ENCODE measurements at regions not wholly inside any gene's neighbourhood (a gene's known extent, or its start where the extent isn't known, plus 50 kb on each side); places are given as distances from the start of the nearest gene placed in this dataset.

DNA sequence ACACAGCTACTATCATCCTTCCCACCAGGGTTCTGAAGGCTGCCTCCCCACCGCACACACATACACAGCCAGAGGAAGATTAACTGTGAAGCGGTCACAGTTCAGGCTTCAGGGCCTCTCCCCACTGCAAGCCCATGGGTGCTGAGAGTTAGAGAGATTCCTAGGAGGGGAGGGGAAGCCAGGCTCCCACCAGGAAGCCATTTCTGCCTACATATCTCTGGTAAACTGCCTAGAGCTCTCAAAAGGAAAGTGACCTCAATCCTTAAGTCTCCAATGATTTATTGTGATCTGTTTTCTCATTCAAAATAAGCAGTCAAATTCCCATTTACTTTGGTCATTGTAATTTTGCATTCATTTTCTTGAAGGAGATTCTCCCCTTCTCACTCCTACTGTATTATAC, 141.0 kb upstream of the BNIP2 start:
- Mint-ChIP-seq H3K27ac (no peak overlapping the region), H3K36me3 (ENCODE audit: low read depth) (no peaks in the 10 kb centered on the region), H3K27me3 (no peaks in the 10 kb centered on the region), H3K4me1 (ENCODE audit: low read depth) (peaks cover 3% of the 10 kb centered on the region), H3K4me3 (no peak overlapping the region), H3K9me3 (no peaks in the 10 kb centered on the region)
- intact Hi-C loops (cut with micrococcal nuclease), result no loop called here
- ATAC-seq (no peak), DNase-seq (no peak)
- POLR2A ChIA-PET, result no interaction called here
- TF ChIP-seq, protein P1, sequence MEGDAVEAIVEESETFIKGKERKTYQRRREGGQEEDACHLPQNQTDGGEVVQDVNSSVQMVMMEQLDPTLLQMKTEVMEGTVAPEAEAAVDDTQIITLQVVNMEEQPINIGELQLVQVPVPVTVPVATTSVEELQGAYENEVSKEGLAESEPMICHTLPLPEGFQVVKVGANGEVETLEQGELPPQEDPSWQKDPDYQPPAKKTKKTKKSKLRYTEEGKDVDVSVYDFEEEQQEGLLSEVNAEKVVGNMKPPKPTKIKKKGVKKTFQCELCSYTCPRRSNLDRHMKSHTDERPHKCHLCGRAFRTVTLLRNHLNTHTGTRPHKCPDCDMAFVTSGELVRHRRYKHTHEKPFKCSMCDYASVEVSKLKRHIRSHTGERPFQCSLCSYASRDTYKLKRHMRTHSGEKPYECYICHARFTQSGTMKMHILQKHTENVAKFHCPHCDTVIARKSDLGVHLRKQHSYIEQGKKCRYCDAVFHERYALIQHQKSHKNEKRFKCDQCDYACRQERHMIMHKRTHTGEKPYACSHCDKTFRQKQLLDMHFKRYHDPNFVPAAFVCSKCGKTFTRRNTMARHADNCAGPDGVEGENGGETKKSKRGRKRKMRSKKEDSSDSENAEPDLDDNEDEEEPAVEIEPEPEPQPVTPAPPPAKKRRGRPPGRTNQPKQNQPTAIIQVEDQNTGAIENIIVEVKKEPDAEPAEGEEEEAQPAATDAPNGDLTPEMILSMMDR (IDR thresholded peaks at IDR 0.05), result no peak
- CTCF ChIA-PET, result interaction anchor here (0.8 to 1.5 kb wide), 3 partner anchors 11 to 88 kb away, joined by 3 to 4 read pairs (median 4); no protein-coding TSS in a partner anchor

DNA sequence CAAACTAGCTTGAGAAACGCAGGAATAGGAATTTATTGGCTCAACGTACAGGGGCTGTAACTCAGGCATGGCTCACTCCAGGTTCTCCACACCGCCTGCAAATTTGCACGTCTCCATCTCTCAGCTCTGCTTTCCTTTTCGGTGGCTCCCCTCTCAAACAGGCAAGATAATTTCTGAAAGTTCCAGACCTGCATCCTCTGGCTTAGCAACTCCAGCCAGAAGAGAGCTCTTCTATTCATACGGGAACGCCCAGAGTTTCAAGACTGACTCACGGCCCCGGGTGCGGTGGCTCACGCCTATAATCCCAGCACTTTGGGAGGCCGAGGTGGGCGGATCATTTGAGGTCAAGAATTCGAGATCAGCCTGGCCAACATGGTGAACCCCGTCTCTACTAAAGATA, 139.7 kb upstream of the BNIP2 start:
- no peak for ATAC-seq
- POLR2A ChIA-PET, result no interaction called here
- Mint-ChIP-seq H3K27me3 (no peaks in the 10 kb centered on the region), H3K36me3 (ENCODE audit: low read depth) (no peaks in the 10 kb centered on the region), H3K27ac (no peak overlapping the region), H3K4me3 (no peak overlapping the region), H3K4me1 (ENCODE audit: low read depth) (no peaks in the 10 kb centered on the region), H3K9me3 (no peaks in the 10 kb centered on the region)
- TF ChIP-seq, protein P1 (IDR thresholded peaks at IDR 0.05), result no peak
- CTCF ChIA-PET, result interaction anchor here (1.2 kb wide), 1 partner anchor 58 kb away, joined by 3 read pairs; no protein-coding TSS in a partner anchor
- intact Hi-C loops (cut with micrococcal nuclease), result no loop called here
- no peak for DNase-seq

DNA sequence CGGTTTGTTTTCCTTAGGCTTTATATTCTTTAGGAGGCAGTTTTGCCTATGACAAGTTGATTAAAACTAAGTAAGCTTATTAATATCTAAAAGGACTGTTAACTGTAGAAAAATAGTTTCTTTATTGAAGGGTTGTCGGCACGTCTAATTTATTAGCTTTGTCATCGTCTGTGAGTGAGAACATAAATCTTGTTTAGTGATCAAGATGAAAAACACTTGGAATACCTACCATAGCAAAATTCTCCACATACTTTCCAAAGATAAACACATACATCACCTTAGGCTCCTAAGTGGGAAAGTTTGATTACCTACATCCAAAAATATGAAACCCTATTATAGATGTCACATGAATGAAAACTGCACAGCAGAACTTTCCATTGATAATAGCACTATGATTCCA, 139.1 kb upstream of the BNIP2 start:
- Mint-ChIP-seq H3K9me3 (no peaks in the 10 kb centered on the region), H3K4me3 (no peak overlapping the region), H3K36me3 (ENCODE audit: low read depth) (no peaks in the 10 kb centered on the region), H3K27me3 (no peaks in the 10 kb centered on the region), H3K27ac (no peak overlapping the region), H3K4me1 (ENCODE audit: low read depth) (no peaks in the 10 kb centered on the region)
- intact Hi-C loops (cut with micrococcal nuclease), result no loop called here
- TF ChIP-seq, protein P1 (IDR thresholded peaks at IDR 0.05), result no peak
- ChIA-PET CTCF (interaction anchor here (1.2 kb wide), 1 partner anchor 58 kb away, joined by 3 read pairs; no protein-coding TSS in a partner anchor), POLR2A (no interaction called here)
- ATAC-seq (no peak), DNase-seq (no peak)

DNA sequence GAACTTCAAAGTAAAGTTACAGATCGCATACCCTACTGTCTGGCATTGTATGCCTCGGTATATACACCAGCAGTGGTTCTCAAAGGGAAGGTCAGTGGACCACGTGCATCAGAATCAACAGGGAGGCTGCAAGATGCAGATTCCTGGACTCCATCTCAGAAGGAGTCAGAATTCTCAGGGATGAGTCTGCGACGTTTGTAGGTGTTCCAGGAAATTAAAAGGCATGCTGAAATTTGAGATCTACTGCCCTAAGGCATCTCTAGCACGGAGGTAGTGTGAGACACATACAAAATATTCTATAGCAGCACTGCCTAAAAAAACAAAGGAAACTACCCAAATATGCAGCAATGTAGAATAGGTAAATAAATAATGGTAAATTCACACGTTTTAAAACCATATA, 136.8 kb upstream of the BNIP2 start:
- H3K4me1 Mint-ChIP-seq (ENCODE audit: low read depth), result no peaks in the 10 kb centered on the region
- no peaks in the 10 kb centered on the region for H3K36me3 Mint-ChIP-seq (ENCODE audit: low read depth)
- no peak overlapping the region for H3K4me3 Mint-ChIP-seq
- H3K27ac Mint-ChIP-seq, result no peak overlapping the region
- DNase-seq (no peak), ATAC-seq (no peak)
- ChIA-PET CTCF (no interaction called here), POLR2A (no interaction called here)
- H3K27me3 Mint-ChIP-seq, result no peaks in the 10 kb centered on the region
- intact Hi-C loops (cut with micrococcal nuclease), result no loop called here
- H3K9me3 Mint-ChIP-seq, result no peaks in the 10 kb centered on the region
- TF ChIP-seq, protein P1 (IDR thresholded peaks at IDR 0.05), result no peak

DNA sequence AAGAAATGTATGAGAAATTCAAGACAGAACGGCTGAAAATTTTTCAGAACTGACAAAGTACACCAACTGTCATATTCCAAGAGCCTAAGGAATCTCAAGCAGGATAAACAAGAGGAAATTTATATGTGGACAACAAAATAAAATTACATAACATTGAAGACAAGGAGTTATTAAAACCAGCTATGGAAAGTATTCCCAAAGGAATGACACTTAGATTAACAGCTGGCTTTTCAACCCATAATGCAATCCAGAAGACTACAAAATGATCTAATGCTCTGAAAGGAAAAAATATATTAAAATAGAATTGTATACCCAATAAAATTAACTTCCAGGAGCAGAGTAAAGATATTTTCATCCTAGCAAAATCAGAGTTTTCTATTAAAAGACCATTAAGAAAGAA, 132.2 kb upstream of the BNIP2 start:
- Mint-ChIP-seq H3K36me3 (ENCODE audit: low read depth) (no peaks in the 10 kb centered on the region), H3K4me1 (ENCODE audit: low read depth) (peaks cover 4% of the 10 kb centered on the region), H3K4me3 (no peak overlapping the region), H3K27ac (no peak overlapping the region), H3K27me3 (peaks cover 3% of the 10 kb centered on the region), H3K9me3 (no peaks in the 10 kb centered on the region)
- TF ChIP-seq, protein P1 (IDR thresholded peaks at IDR 0.05), result no peak
- DNase-seq (no peak), ATAC-seq (no peak)
- ChIA-PET CTCF (interaction anchor here (1.0 kb wide), 1 partner anchor 11 kb away, joined by 3 read pairs; no protein-coding TSS in a partner anchor), POLR2A (no interaction called here)
- intact Hi-C loops (cut with micrococcal nuclease), result no loop called here
